GM18907 (cell line): ENCODE measurements at regions not wholly inside any gene's neighbourhood (a gene's known extent, or its start where the extent isn't known, plus 50 kb on each side); places are given as distances from the start of the nearest gene placed in this dataset.

Experiments used
- ATAC-seq: cut with Tn5 transposase; IDR thresholded peaks from one replicate; pipeline ENCODE4 v1.9.1; 2021; ENCODE audit warnings: mild to moderate bottlenecking, moderate library complexity; ENCODE audit not compliant: unreplicated experiment

DNA sequence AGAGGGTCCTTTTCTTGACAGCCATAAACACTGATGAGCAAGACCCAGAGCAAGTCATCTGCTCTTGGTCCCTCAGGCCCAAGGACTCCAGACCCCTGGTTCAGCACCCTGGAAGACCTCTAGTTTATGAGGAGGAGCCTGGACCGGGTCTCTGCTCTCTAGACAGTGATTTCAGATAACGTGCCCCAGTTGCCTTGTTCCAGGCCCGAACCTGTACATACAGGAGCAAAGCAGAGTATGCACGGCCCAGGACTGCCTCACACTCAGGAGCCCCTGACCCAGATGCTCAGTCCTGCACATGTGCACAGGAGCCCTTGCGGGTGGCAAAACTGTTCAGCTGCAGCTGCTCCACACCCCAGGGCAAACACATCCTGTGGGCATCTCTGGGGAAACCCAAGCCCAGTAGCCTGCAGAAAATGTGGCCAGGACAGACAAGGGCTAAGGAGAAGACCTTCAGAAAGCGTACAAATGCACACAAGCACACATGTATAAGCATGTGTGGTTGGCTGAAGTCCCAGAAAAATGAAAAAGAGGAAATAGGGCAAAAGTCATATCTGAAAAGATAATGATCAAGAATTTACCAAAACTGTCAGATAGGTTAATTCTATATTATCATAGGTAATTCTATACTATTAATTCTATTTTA, 59.9 kb upstream of the CORO2B start:
- ATAC-seq: no peak

DNA sequence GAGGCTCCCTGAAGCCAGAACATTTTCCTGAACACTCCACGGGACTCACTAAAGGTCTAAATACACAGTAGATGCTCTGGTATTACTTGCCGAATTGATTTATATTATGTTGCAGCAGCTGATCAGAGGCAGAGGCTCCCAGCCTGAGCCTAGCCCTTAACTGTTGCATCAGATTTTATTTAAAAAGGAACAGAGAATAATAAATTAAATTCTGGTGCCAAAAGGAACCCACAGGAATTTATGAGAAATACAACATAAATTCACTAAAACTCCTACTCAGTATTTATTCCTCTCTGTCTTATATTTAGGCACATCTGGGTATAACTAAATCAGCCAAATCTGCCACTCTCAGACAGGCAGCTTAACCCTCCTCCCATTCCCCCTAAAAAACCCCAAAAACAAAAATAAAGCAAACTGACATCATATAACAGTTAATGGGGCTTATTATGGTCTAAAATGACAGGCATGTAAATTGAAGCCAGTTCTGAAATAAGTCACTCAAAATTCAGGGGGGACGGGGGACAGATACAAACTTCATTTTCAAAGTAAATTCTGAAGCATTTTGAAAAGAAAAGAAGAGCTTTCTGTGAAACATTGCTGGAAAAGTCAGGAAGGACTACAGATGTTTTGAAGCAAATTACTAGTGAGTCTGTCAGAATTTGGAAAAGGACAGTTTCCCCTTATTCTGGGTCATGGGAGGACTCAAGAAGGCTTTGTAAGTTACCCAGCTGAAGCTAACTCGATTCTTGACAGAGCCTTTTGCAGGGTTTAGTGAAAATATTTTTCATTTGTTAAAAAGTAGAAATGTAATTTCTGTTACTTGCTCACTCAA, 53.8 kb upstream of the CORO2B start:
- ATAC-seq: no peak

DNA sequence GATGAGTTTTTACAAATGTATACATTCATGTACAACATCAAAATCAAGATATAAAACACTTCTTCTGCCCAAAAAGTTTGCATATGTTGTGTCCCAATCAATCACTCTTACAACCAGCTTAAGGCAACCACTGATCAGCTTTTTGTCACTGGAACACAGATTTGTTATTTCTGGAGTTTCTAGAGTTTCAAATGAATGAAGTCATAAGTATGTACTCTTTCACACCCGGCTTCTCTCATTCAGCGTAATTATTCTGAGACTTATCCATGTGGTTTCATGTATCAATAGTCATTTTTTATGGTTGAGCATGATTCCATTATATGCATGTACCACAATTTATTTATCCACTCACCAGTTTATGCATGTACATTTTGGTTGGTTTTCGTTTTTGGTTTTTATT, 53.0 kb upstream of the CORO2B start:
- peak; percentile 22 for ATAC-seq

GRCh38 chr15:68526269-68526668, 52.5 kb upstream of the CORO2B start:
- peak; percentile 78 for ATAC-seq

DNA sequence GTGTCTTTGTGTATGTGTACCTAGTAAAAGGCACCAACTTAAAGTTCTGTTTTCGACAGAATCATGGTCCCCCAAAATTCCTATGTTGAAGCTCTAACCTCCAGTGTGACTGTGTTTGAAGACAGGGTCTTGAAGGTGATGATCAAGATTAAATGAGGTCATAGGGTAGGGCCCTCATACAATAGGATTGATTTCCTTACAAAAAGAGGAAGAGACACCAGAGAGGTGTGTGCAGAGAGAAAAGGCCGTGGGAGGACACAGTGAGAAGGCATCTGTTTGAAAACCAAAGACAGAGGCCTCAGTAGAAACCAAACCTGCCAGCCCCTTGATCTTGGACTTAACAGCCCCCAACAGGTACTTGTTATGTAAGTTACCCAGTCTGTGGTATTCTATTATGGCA, 52.0 kb upstream of the CORO2B start:
- ATAC-seq: peak; percentile 48

GRCh38 chr15:68528626-68529290, 50.0 kb upstream of the CORO2B start:
- no peak for ATAC-seq
